ENCODE measurements at regions not wholly inside any gene's neighbourhood (a gene's known extent, or its start where the extent isn't known, plus 50 kb on each side); places are given as distances from the start of the nearest gene placed in this dataset.

DNA sequence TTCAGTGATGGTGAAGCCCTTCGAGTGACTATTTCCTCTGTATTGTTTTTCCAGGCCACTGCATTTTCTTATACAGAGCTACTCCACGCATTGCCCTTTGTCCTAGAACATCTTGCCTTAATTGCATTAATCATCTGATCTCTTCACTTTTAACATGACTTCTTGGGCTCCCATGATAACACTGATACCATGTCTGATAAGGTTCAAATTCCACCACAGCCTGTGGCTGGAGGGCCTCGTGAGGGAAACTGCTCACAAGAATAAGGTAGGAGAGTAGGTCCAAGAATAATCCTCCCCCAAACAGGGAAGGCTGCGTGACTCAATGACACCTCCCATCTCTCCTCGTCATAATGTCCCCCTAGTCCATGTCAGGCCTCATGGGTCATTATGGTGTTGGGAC is 165.5 kb upstream of the ECI2 start:
- Histone ChIP-seq H4K20me1 (ENCODE audit: insufficient read depth, low read depth, low read length) (no peaks in the 10 kb centered on the region), H3K27me3 (ENCODE audit: low read length) (no peaks in the 10 kb centered on the region), H3K27ac (ENCODE audit: low read length) (no peak overlapping the region), H3K4me3 (ENCODE audit: low read length) (no peak overlapping the region), H3K9ac (ENCODE audit: low read length) (no peak overlapping the region), H3K9me3 (ENCODE audit: low read length) (no peaks in the 10 kb centered on the region), H3K36me3 (ENCODE audit: insufficient read depth, low read length) (no peaks in the 10 kb centered on the region), H3K9me2 (replicated peaks; ENCODE audit: insufficient read depth, low read length) (no peaks in the 10 kb centered on the region), H3K79me2 (ENCODE audit: low read length) (no peaks in the 10 kb centered on the region), H2AFZ (ENCODE audit: low read length) (no peak overlapping the region), H3K4me2 (ENCODE audit: low read depth, low read length, poor library complexity, severe bottlenecking) (no peak overlapping the region), H3K4me1 (ENCODE audit: low read length) (no peaks in the 10 kb centered on the region)
- DNase-seq, result no peak

DNA sequence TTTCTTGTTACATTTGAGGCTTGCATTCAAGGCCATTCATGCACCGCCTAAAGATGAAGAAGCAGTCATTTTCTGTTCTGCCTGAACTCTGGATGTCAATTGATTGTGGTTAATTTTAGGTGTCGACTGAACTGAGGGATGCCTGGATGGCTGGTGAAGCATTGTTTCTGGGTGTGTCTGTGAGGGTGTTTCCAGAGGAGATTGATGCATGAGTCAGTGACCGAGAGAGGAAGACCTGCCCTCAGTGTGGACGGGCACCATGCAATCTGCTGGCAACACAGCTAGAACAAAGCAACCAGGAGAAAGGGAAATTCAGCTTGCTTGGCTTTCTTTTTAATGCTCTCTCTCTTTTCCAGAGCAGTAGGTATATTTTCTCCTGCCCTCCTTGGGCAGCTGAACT is 164.1 kb upstream of the ECI2 start:
- Histone ChIP-seq H3K9ac (ENCODE audit: low read length) (no peak overlapping the region), H3K27ac (ENCODE audit: low read length) (no peak overlapping the region), H3K9me2 (replicated peaks; ENCODE audit: insufficient read depth, low read length) (no peaks in the 10 kb centered on the region), H3K4me2 (ENCODE audit: low read depth, low read length, poor library complexity, severe bottlenecking) (no peak overlapping the region), H4K20me1 (ENCODE audit: insufficient read depth, low read depth, low read length) (no peaks in the 10 kb centered on the region), H3K4me1 (ENCODE audit: low read length) (no peaks in the 10 kb centered on the region), H2AFZ (ENCODE audit: low read length) (no peak overlapping the region), H3K9me3 (ENCODE audit: low read length) (no peaks in the 10 kb centered on the region), H3K27me3 (ENCODE audit: low read length) (no peaks in the 10 kb centered on the region), H3K4me3 (ENCODE audit: low read length) (no peak overlapping the region), H3K36me3 (ENCODE audit: insufficient read depth, low read length) (no peaks in the 10 kb centered on the region), H3K79me2 (ENCODE audit: low read length) (no peaks in the 10 kb centered on the region)
- no peak for DNase-seq

- Histone ChIP-seq H3K9me3 (ENCODE audit: low read length) (no peaks in the 10 kb centered on the region), H3K79me2 (ENCODE audit: low read length) (no peaks in the 10 kb centered on the region), H3K4me3 (ENCODE audit: low read length) (no peak overlapping the region), H3K27ac (ENCODE audit: low read length) (no peak overlapping the region), H3K36me3 (ENCODE audit: insufficient read depth, low read length) (no peaks in the 10 kb centered on the region), H4K20me1 (ENCODE audit: insufficient read depth, low read depth, low read length) (no peaks in the 10 kb centered on the region), H3K4me2 (ENCODE audit: low read depth, low read length, poor library complexity, severe bottlenecking) (no peak overlapping the region), H2AFZ (ENCODE audit: low read length) (no peak overlapping the region), H3K9me2 (replicated peaks; ENCODE audit: insufficient read depth, low read length) (no peaks in the 10 kb centered on the region), H3K9ac (ENCODE audit: low read length) (no peak overlapping the region), H3K4me1 (ENCODE audit: low read length) (no peaks in the 10 kb centered on the region), H3K27me3 (ENCODE audit: low read length) (no peaks in the 10 kb centered on the region)
- DNase-seq, result no peak
These were observed 162.0 kb upstream of the ECI2 start for GRCh38 chr6:4297348-4297747.

GRCh38 chr6:4296552-4296951 is 161.2 kb upstream of the ECI2 start:
- no peaks in the 10 kb centered on the region for H3K36me3 ChIP-seq (ENCODE audit: insufficient read depth, low read length)
- H3K79me2 ChIP-seq (ENCODE audit: low read length), result no peaks in the 10 kb centered on the region
- no peaks in the 10 kb centered on the region for H3K27me3 ChIP-seq (ENCODE audit: low read length)
- H3K4me3 ChIP-seq (ENCODE audit: low read length), result no peak overlapping the region
- H2AFZ ChIP-seq (ENCODE audit: low read length), result no peak overlapping the region
- no peak overlapping the region for H3K27ac ChIP-seq (ENCODE audit: low read length)
- no peak overlapping the region for H3K4me2 ChIP-seq (ENCODE audit: low read depth, low read length, poor library complexity, severe bottlenecking)
- H4K20me1 ChIP-seq (ENCODE audit: insufficient read depth, low read depth, low read length), result no peaks in the 10 kb centered on the region
- DNase-seq, result no peak
- H3K9me2 ChIP-seq (replicated peaks; ENCODE audit: insufficient read depth, low read length), result no peaks in the 10 kb centered on the region
- H3K9ac ChIP-seq (ENCODE audit: low read length), result no peak overlapping the region
- H3K4me1 ChIP-seq (ENCODE audit: low read length), result no peaks in the 10 kb centered on the region
- H3K9me3 ChIP-seq (ENCODE audit: low read length), result no peaks in the 10 kb centered on the region

DNA sequence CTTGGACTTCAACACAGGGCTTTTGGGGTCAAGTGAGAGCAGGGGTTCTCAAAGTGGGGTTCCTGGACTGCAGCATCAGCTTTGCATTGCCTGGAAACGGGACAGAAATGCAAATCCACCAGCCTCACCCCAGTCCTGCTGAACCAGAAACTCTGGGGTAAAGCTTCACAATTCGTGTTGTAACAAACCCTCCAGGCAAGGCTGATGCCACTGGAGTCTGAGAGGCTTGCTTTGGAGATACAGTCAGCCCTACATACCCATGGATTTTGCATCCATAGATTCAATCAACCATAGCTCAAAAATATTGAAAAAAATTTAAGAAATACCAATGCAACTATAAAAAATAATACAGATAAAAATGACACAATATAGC is 160.4 kb upstream of the ECI2 start:
- Histone ChIP-seq H4K20me1 (ENCODE audit: insufficient read depth, low read depth, low read length) (no peaks in the 10 kb centered on the region), H3K4me3 (ENCODE audit: low read length) (no peak overlapping the region), H3K27ac (ENCODE audit: low read length) (no peak overlapping the region), H2AFZ (ENCODE audit: low read length) (no peak overlapping the region), H3K9ac (ENCODE audit: low read length) (no peak overlapping the region), H3K4me2 (ENCODE audit: low read depth, low read length, poor library complexity, severe bottlenecking) (no peak overlapping the region), H3K79me2 (ENCODE audit: low read length) (no peaks in the 10 kb centered on the region), H3K9me3 (ENCODE audit: low read length) (no peaks in the 10 kb centered on the region), H3K4me1 (ENCODE audit: low read length) (no peaks in the 10 kb centered on the region), H3K27me3 (ENCODE audit: low read length) (no peaks in the 10 kb centered on the region), H3K9me2 (replicated peaks; ENCODE audit: insufficient read depth, low read length) (no peaks in the 10 kb centered on the region), H3K36me3 (ENCODE audit: insufficient read depth, low read length) (no peaks in the 10 kb centered on the region)
- DNase-seq, result no peak

- Histone ChIP-seq H3K9me2 (replicated peaks; ENCODE audit: insufficient read depth, low read length) (no peaks in the 10 kb centered on the region), H4K20me1 (ENCODE audit: insufficient read depth, low read depth, low read length) (no peaks in the 10 kb centered on the region), H3K9ac (ENCODE audit: low read length) (no peak overlapping the region), H3K27ac (ENCODE audit: low read length) (no peak overlapping the region), H3K4me1 (ENCODE audit: low read length) (no peaks in the 10 kb centered on the region), H2AFZ (ENCODE audit: low read length) (no peak overlapping the region), H3K36me3 (ENCODE audit: insufficient read depth, low read length) (no peaks in the 10 kb centered on the region), H3K4me3 (ENCODE audit: low read length) (no peak overlapping the region), H3K27me3 (ENCODE audit: low read length) (no peaks in the 10 kb centered on the region), H3K9me3 (ENCODE audit: low read length) (no peaks in the 10 kb centered on the region), H3K4me2 (ENCODE audit: low read depth, low read length, poor library complexity, severe bottlenecking) (no peak overlapping the region), H3K79me2 (ENCODE audit: low read length) (no peaks in the 10 kb centered on the region)
- no peak for DNase-seq
These were observed 159.8 kb upstream of the ECI2 start for GRCh38 chr6:4295058-4295782.

DNA sequence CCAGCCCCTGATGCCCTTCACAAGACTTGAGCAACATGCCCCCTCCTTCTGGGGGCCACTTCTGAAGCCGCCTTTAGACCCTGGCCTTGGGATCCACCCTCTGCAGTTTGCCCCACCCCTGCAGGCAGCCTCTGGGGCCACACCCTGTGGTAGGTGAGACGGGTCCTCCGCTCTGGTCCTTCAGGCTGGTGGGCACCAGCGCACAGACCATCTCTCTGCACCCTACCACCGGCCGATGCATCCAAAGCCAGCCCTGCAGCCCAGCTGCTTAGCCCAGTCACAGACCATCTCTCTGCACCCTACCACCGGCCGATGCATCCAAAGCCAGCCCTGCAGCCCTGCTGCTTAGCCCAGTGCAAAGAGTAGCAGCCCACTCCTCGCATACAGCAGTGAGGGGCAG is 159.3 kb upstream of the ECI2 start:
- no peak overlapping the region for H3K4me3 ChIP-seq (ENCODE audit: low read length)
- H2AFZ ChIP-seq (ENCODE audit: low read length), result no peak overlapping the region
- no peaks in the 10 kb centered on the region for H4K20me1 ChIP-seq (ENCODE audit: insufficient read depth, low read depth, low read length)
- no peak overlapping the region for H3K27ac ChIP-seq (ENCODE audit: low read length)
- no peaks in the 10 kb centered on the region for H3K36me3 ChIP-seq (ENCODE audit: insufficient read depth, low read length)
- no peaks in the 10 kb centered on the region for H3K9me3 ChIP-seq (ENCODE audit: low read length)
- H3K27me3 ChIP-seq (ENCODE audit: low read length), result no peaks in the 10 kb centered on the region
- H3K4me2 ChIP-seq (ENCODE audit: low read depth, low read length, poor library complexity, severe bottlenecking), result no peak overlapping the region
- H3K9me2 ChIP-seq (replicated peaks; ENCODE audit: insufficient read depth, low read length), result no peaks in the 10 kb centered on the region
- no peaks in the 10 kb centered on the region for H3K79me2 ChIP-seq (ENCODE audit: low read length)
- DNase-seq, result no peak
- H3K4me1 ChIP-seq (ENCODE audit: low read length), result no peaks in the 10 kb centered on the region
- no peak overlapping the region for H3K9ac ChIP-seq (ENCODE audit: low read length)

- Histone ChIP-seq H3K27ac (ENCODE audit: low read length) (no peak overlapping the region), H3K27me3 (ENCODE audit: low read length) (no peaks in the 10 kb centered on the region), H3K9me3 (ENCODE audit: low read length) (no peaks in the 10 kb centered on the region), H3K9me2 (replicated peaks; ENCODE audit: insufficient read depth, low read length) (no peaks in the 10 kb centered on the region), H3K79me2 (ENCODE audit: low read length) (no peaks in the 10 kb centered on the region), H3K4me2 (ENCODE audit: low read depth, low read length, poor library complexity, severe bottlenecking) (no peak overlapping the region), H4K20me1 (ENCODE audit: insufficient read depth, low read depth, low read length) (no peaks in the 10 kb centered on the region), H3K4me1 (ENCODE audit: low read length) (no peaks in the 10 kb centered on the region), H2AFZ (ENCODE audit: low read length) (no peak overlapping the region), H3K4me3 (ENCODE audit: low read length) (no peak overlapping the region), H3K36me3 (ENCODE audit: insufficient read depth, low read length) (no peaks in the 10 kb centered on the region), H3K9ac (ENCODE audit: low read length) (no peak overlapping the region)
- no peak for DNase-seq
These were observed 156.4 kb upstream of the ECI2 start for GRCh38 chr6:4291453-4292403.
